H1 (cell line): ENCODE measurements at regions not wholly inside any gene's neighbourhood (a gene's known extent, or its start where the extent isn't known, plus 50 kb on each side); places are given as distances from the start of the nearest gene placed in this dataset.

Experiments
- CTCF ChIA-PET: fragments of 300-600 bp; sonication (Branson Sonifier 250); formaldehyde crosslinking; loops from one replicate; lab custom pipeline; 2021; ENCODE audit not compliant: partially characterized antibody; lab: Charles Lee
- POLR2A ChIA-PET: fragments of 300-600 bp; sonication (Branson Sonifier 250); formaldehyde crosslinking; loops from one replicate; lab custom pipeline; 2021; ENCODE audit warnings: inconsistent platforms; ENCODE audit not compliant: partially characterized antibody; lab: Charles Lee
- DNase-seq, 2 experiments: peaks; one replicate each; pipeline versions ENCODE4 v3.0.0 to v3.0.0-alpha.2; 2010 to 2022; ENCODE audit warnings: low spot score in 2 of 2, low read depth in 1 of 2, mixed read lengths in 1 of 2
- FAIRE-seq: peaks from 2 replicates; lab custom pipeline; 2011; peaks lifted over from hg19 to GRCh38; lab: Jason Lieb, UNC
- H2AFZ ChIP-seq: 2 replicates; pipeline ENCODE4 v1.8.1; 2012; ENCODE audit warnings: low read length, inconsistent platforms
- H2AK5ac ChIP-seq: 2 replicates; pipeline ENCODE4 v1.6.1; 2013; ENCODE audit warnings: low read depth, low read length
- H2BK120ac ChIP-seq: replicated peaks from 2 replicates; pipeline ENCODE3; 2013; ENCODE audit warnings: low read depth, low read length, inconsistent platforms
- H2BK12ac ChIP-seq: 2 replicates; pipeline ENCODE4 v1.6.1; 2013; ENCODE audit warnings: low read depth, low read length
- H2BK15ac ChIP-seq: 2 replicates; pipeline ENCODE4 v1.6.1; 2013; ENCODE audit warnings: low read length
- H2BK20ac ChIP-seq: 2 replicates; pipeline ENCODE4 v1.6.1; 2013; ENCODE audit warnings: low read length
- H2BK5ac ChIP-seq: 2 replicates; pipeline ENCODE4 v1.6.1; 2013; ENCODE audit warnings: low read depth, low read length
- H3K14ac ChIP-seq: 2 replicates; pipeline ENCODE4 v1.6.1; 2013; ENCODE audit warnings: inconsistent platforms; ENCODE audit not compliant: insufficient read length
- H3K18ac ChIP-seq: 2 replicates; pipeline ENCODE4 v1.6.1; 2013; ENCODE audit warnings: low read length; ENCODE audit errors: extremely low read depth
- H3K23ac ChIP-seq: 2 replicates; pipeline ENCODE4 v1.6.1; 2013; ENCODE audit warnings: inconsistent platforms; ENCODE audit not compliant: insufficient read length
- H3K23me2 ChIP-seq: 2 replicates; pipeline ENCODE4 v1.6.1; 2013; ENCODE audit warnings: low read depth, low read length
- H3K27ac ChIP-seq: 2 replicates; pipeline ENCODE4 v1.6.1; 2011; ENCODE audit warnings: low read depth, low read length, inconsistent platforms
- H3K27me3 ChIP-seq, 4 experiments: replicated peaks in 1 of 4; 1 replicate in 1 of 4; 2 replicates in 3 of 4; pipeline versions ENCODE4 v1.6.1 to v1.8.1; 2011 to 2013; ENCODE audit warnings: low read length in 3 of 4, mild to moderate bottlenecking in 3 of 4, inconsistent platforms in 2 of 4, mixed read lengths in 2 of 4, moderate library complexity in 1 of 4; ENCODE audit not compliant: control insufficient read depth in 3 of 4, insufficient read depth in 3 of 4; ENCODE audit errors: extremely low read depth in 1 of 4
- H3K36me3 ChIP-seq, 4 experiments: 2 replicates each; pipeline versions ENCODE4 v1.6.1 to v1.8.1; 2011 to 2013; ENCODE audit warnings: mild to moderate bottlenecking in 4 of 4, low read length in 3 of 4, moderate library complexity in 2 of 4, control low read depth in 1 of 4, inconsistent platforms in 1 of 4; ENCODE audit not compliant: insufficient read depth in 4 of 4, control insufficient read depth in 2 of 4
- H3K4ac ChIP-seq: replicated peaks from 2 replicates; pipeline ENCODE3; 2013; ENCODE audit warnings: low read length, low read depth, mixed read lengths, inconsistent platforms; ENCODE audit not compliant: insufficient read length
- H3K4me1 ChIP-seq, 4 experiments: replicated peaks in 1 of 4; 1 replicate in 1 of 4; 2 replicates in 3 of 4; pipeline versions ENCODE4 v1.6.1 to v1.8.1; 2011 to 2013; ENCODE audit warnings: low read length in 3 of 4, inconsistent platforms in 2 of 4, mixed read lengths in 1 of 4; ENCODE audit not compliant: insufficient read depth in 4 of 4, control insufficient read depth in 3 of 4
- H3K4me2 ChIP-seq, 2 experiments: 2 replicates each; pipeline versions ENCODE4 v1.6.1 to v1.8.1; 2011 to 2013; ENCODE audit warnings: low read depth in 2 of 2, low read length in 2 of 2, control low read depth in 1 of 2, inconsistent platforms in 1 of 2, mild to moderate bottlenecking in 1 of 2; ENCODE audit not compliant: insufficient read depth in 1 of 2
- H3K4me3 ChIP-seq, 4 experiments: fragments of 200-600, 300-600 bp in 1 of 4; sonication (generic), shearing (Covaris generic), sonication (Bioruptor Twin) in 1 of 4; 2 replicates each; pipeline versions ENCODE4 v1.5.1 to v1.8.1; 2011 to 2016; ENCODE audit warnings: low read length in 4 of 4, low read depth in 3 of 4, control low read depth in 2 of 4, inconsistent platforms in 2 of 4, mild to moderate bottlenecking in 2 of 4, mixed read lengths in 1 of 4, moderate library complexity in 1 of 4; ENCODE audit not compliant: insufficient read depth in 2 of 4; ENCODE audit errors: extremely low read depth in 1 of 4
- H3K56ac ChIP-seq: replicated peaks from 2 replicates; pipeline ENCODE3; 2013; ENCODE audit warnings: low read depth, mild to moderate bottlenecking, mixed read lengths, low read length, inconsistent platforms; ENCODE audit not compliant: insufficient read length
- H3K79me1 ChIP-seq: 2 replicates; pipeline ENCODE4 v1.6.1; 2013; ENCODE audit warnings: low read depth, low read length, control low read depth
- H3K79me2 ChIP-seq, 2 experiments: 2 replicates each; pipeline versions ENCODE4 v1.6.1 to v1.8.1; 2012 to 2013; ENCODE audit warnings: low read length in 2 of 2, mild to moderate bottlenecking in 2 of 2, inconsistent platforms in 1 of 2; ENCODE audit not compliant: insufficient read depth in 2 of 2, control insufficient read depth in 1 of 2
- H3K9ac ChIP-seq, 4 experiments: replicated peaks in 1 of 4; 1 replicate in 1 of 4; 2 replicates in 3 of 4; pipeline versions ENCODE4 v1.6.1 to v1.8.1; 2011 to 2013; ENCODE audit warnings: low read depth in 3 of 4, low read length in 3 of 4, control low read depth in 2 of 4, mild to moderate bottlenecking in 2 of 4, moderate library complexity in 2 of 4, inconsistent platforms in 1 of 4; ENCODE audit errors: extremely low read depth in 1 of 4
- H3K9me3 ChIP-seq, 2 experiments: 2 replicates each; pipeline versions ENCODE4 v1.6.1 to v1.8.1; 2012 to 2013; ENCODE audit warnings: mild to moderate bottlenecking in 2 of 2, moderate library complexity in 2 of 2, control low read depth in 1 of 2, inconsistent platforms in 1 of 2, low read depth in 1 of 2, low read length in 1 of 2, mixed read lengths in 1 of 2; ENCODE audit not compliant: insufficient read depth in 2 of 2
- H4K20me1 ChIP-seq, 2 experiments: replicated peaks in 1 of 2; 2 replicates each; pipeline versions ENCODE3 to v1.8.1; 2011 to 2013; ENCODE audit warnings: inconsistent platforms in 2 of 2, low read length in 2 of 2, mild to moderate bottlenecking in 1 of 2; ENCODE audit not compliant: insufficient read depth in 2 of 2, control insufficient read depth in 1 of 2
- H4K5ac ChIP-seq: 2 replicates; pipeline ENCODE4 v1.6.1; 2013; ENCODE audit warnings: low read length, low read depth, mixed read lengths, inconsistent platforms; ENCODE audit not compliant: insufficient read length
- H4K8ac ChIP-seq: 2 replicates; pipeline ENCODE4 v1.8.0; 2013; ENCODE audit warnings: mild to moderate bottlenecking, moderate library complexity, low read length, inconsistent platforms; ENCODE audit not compliant: insufficient read depth; ENCODE audit errors: extremely low read depth
- H4K91ac ChIP-seq: replicated peaks from 2 replicates; pipeline ENCODE3; 2013; ENCODE audit warnings: low read length, mixed read lengths, inconsistent platforms; ENCODE audit not compliant: insufficient read length
- BCL11A ChIP-seq, 2 experiments: IDR thresholded peaks; one replicate each; pipeline ENCODE4 v1.6.1; 2011; ENCODE audit warnings: low read depth in 2 of 2, low read length in 2 of 2, mild to moderate bottlenecking in 2 of 2
- CEBPB ChIP-seq: IDR thresholded peaks from 2 replicates; pipeline ENCODE4 v1.6.1; 2012; ENCODE audit warnings: low read depth, low read length
- CREB1 ChIP-seq: IDR thresholded peaks from 2 replicates; pipeline ENCODE4 v1.6.1; 2012; ENCODE audit warnings: inconsistent platforms
- CTBP2 ChIP-seq: IDR thresholded peaks from 2 replicates; pipeline ENCODE4 v1.7.0; 2011; ENCODE audit warnings: borderline replicate concordance, mild to moderate bottlenecking, moderate library complexity, mixed read lengths, low read length; ENCODE audit not compliant: insufficient read depth, insufficient read length
- EP300 ChIP-seq, 2 experiments: IDR thresholded peaks; 1 replicate in 1 of 2; 2 replicates in 1 of 2; pipeline ENCODE4 v1.6.1; 2011 to 2012; ENCODE audit warnings: low read depth in 2 of 2, low read length in 2 of 2, mild to moderate bottlenecking in 2 of 2, borderline replicate concordance in 1 of 2, inconsistent platforms in 1 of 2, moderate library complexity in 1 of 2
- KDM4A ChIP-seq: IDR thresholded peaks from one replicate; pipeline ENCODE4 v1.7.1; 2012; ENCODE audit warnings: low read depth, mild to moderate bottlenecking, moderate library complexity, low read length, inconsistent platforms; ENCODE audit not compliant: severe bottlenecking
- SAP30 ChIP-seq: fragments of 300-600 bp; sonication (generic); IDR thresholded peaks from 2 replicates; pipeline ENCODE4 v1.7.1; 2012; ENCODE audit warnings: low read length, moderate library complexity, mild to moderate bottlenecking, inconsistent platforms; ENCODE audit not compliant: insufficient read depth, insufficient replicate concordance
- WGBS, 2 experiments: shearing (Covaris generic) in 1 of 2; methylation state at CpG; one replicate each; pipeline versions ENCODE4 v1.1.6 to v1.1.7; 2013 to 2015; ENCODE audit warnings: low lambda C conversion rate in 2 of 2, mixed read lengths in 2 of 2, inconsistent platforms in 1 of 2, low coverage in 1 of 2, missing lambda C conversion rate in 1 of 2; ENCODE audit not compliant: insufficient replicate concordance in 2 of 2, insufficient coverage in 1 of 2, insufficient read length in 1 of 2; ENCODE audit errors: extremely low coverage in 1 of 2, missing lambda C conversion rate in 1 of 2; 5-methylcytosine and 5-hydroxymethylcytosine counted together

DNA sequence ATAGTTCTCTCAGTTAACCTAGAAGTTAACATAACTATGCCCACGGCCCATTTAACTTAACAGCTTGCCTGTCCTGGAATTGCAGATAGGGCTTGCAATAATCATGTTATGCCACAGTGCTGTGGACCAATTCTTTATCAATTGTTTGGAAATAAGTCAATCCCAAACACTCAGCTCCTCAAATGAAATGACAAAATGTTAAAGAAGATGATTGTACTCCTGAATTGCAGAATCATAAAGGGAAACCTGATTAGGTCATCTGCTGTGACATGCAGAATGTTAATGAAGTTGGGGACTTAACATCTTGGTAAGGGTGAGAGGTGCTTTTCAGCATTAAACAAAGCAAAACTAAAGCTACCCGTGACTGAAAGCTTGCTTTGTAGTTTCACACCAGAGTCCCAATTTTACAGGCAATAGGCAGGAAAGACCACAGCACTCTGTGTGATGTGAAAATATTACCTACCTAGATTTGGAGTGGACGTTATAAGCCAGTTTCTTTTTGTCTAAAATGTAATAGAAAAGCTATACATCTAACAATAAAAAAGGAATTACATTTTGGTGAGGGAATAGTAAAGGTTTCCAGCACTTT lies 364.0 kb downstream of the GPD2 start:
- H3K79me1 ChIP-seq, result no peaks in the 10 kb centered on the region
- no peak overlapping the region for H2BK120ac ChIP-seq
- no peaks in the 10 kb centered on the region for H3K79me2 ChIP-seq
- 23% methylated on average over 3 of the region's 3 CpGs; no CpG with 5 or more reads in 1 of the 2 experiments for WGBS, 2 experiments
- no peak overlapping the region for H3K14ac ChIP-seq
- H3K27ac ChIP-seq, result no peak overlapping the region
- peaks cover 0 to 21% (median 4%) of the 10 kb centered on the region in 4 experiments; a peak in 5 of 7 replicates for H3K4me1 ChIP-seq
- no peak overlapping the region for H2AK5ac ChIP-seq
- no peaks in the 10 kb centered on the region for H3K36me3 ChIP-seq
- no peak overlapping the region for H4K8ac ChIP-seq
- ChIA-PET CTCF (interaction anchor here (1.3 kb wide), 1 partner anchor 175 kb away, joined by 4 read pairs; no protein-coding TSS in a partner anchor), POLR2A (interaction anchor here (0.8 kb wide), 1 partner anchor 364 kb away, joined by 3 read pairs; the partner anchor contains the start of gene GPD2)
- H3K23me2 ChIP-seq, result no peaks in the 10 kb centered on the region
- H2BK20ac ChIP-seq, result no peak overlapping the region
- H3K18ac ChIP-seq, result no peak overlapping the region
- peak overlapping the region; percentile 53; the same call in 1 of the 2 replicates for H2BK5ac ChIP-seq
- no peak overlapping the region for H3K9ac ChIP-seq
- no peak overlapping the region for H4K5ac ChIP-seq
- no peaks in the 10 kb centered on the region for H3K9me3 ChIP-seq
- peak overlapping the region in 1 of 4 experiments; percentile 28; a peak in 1 of 8 replicates for H3K4me3 ChIP-seq
- DNase-seq, result no peak
- no peak overlapping the region for H3K23ac ChIP-seq
- 0 out of 2 replicates have a peak overlapping the region, but pooled peaks have one; percentile 10 for H2AFZ ChIP-seq
- FAIRE-seq, result peak; percentile 90
- H3K27me3 ChIP-seq, result no peaks in the 10 kb centered on the region
- H3K4me2 ChIP-seq, result peak overlapping the region; percentile 52 to 54; a peak in 3 of 4 replicates
- H4K91ac ChIP-seq, result no peak overlapping the region
- no peak overlapping the region for H3K56ac ChIP-seq
- H3K4ac ChIP-seq, result no peak overlapping the region
- H2BK15ac ChIP-seq, result no peak overlapping the region
- H2BK12ac ChIP-seq, result no peak overlapping the region; the same call in 1 of the 2 replicates
- no peaks in the 10 kb centered on the region for H4K20me1 ChIP-seq
- TF ChIP-seq CREB1 (no peak), SAP30 (no peak), CTBP2 (no peak), CEBPB (no peak), BCL11A (IDR thresholded peaks at IDR 0.05; ENCODE audit: low read depth in 2 of 2, low read length in 2 of 2) (no peak), KDM4A (no peak), EP300 (IDR thresholded peaks at IDR 0.05; ENCODE audit: borderline replicate concordance in 1 of 2, low read depth in 2 of 2, low read length in 2 of 2) (no peak)
